ENCODE measurements at regions not wholly inside any gene's neighbourhood (a gene's known extent, or its start where the extent isn't known, plus 50 kb on each side); places are given as distances from the start of the nearest gene placed in this dataset.

- BruUV-seq (replicated peaks): no TSS peak
- H3K9me2 ChIP-seq (ENCODE audit: insufficient read depth): no peaks in the 10 kb centered on the region
These were observed 467.7 kb upstream of the ZFHX3 start for GRCh38 chr16:73515616-73516015.

GRCh38 chr16:73510852-73511251 lies 462.9 kb upstream of the ZFHX3 start:
- Histone ChIP-seq H3K9me2 (ENCODE audit: insufficient read depth) (no peaks in the 10 kb centered on the region), H3K4me2 (ENCODE audit: low read length) (no peak overlapping the region), H3K4me1 (ENCODE audit: control insufficient read depth in 1 of 2, insufficient read depth in 2 of 2, low read length in 2 of 2) (no peaks in the 10 kb centered on the region), H3K27ac (ENCODE audit: low read depth, low read length) (no peak overlapping the region), H3K9ac (ENCODE audit: low read length) (no peak overlapping the region), H3K9me3 (ENCODE audit: control insufficient read depth in 1 of 2, insufficient read depth in 1 of 2, low read depth in 1 of 2, low read length in 2 of 2) (no peaks in the 10 kb centered on the region), H2AFZ (ENCODE audit: low read depth, low read length, poor library complexity, severe bottlenecking) (no peak overlapping the region), H4K20me1 (ENCODE audit: insufficient read depth) (no peaks in the 10 kb centered on the region), H3K79me2 (ENCODE audit: insufficient read depth, low read length) (no peaks in the 10 kb centered on the region), H3K36me3 (ENCODE audit: control insufficient read depth in 1 of 2, insufficient read depth in 2 of 2, low read length in 2 of 2) (no peaks in the 10 kb centered on the region), H3K4me3 (replicated peaks in 1 of 2; ENCODE audit: low read depth in 1 of 2, low read length in 2 of 2) (no peak overlapping the region), H3K27me3 (ENCODE audit: insufficient read depth, low read length) (peaks cover 29% of the 10 kb centered on the region)
- no peak for ATAC-seq
- CTCF ChIA-PET: no interaction called here
- no peak for DNase-seq (ENCODE audit: low read depth, low spot score)
- intact Hi-C loops (cut with micrococcal nuclease): no loop called here
- BruUV-seq (replicated peaks): no TSS peak
- RAD21 ChIA-PET (ENCODE audit: low non-redundant PET in 1 of 2, low total read pairs in 2 of 2, uncharacterized antibody in 2 of 2, unreplicated experiment in 2 of 2): no interaction called here
- POLR2A ChIA-PET: no interaction called here
- TF ChIP-seq CTCF (IDR thresholded peaks at IDR 0.05 in 2 of 3, conservative IDR thresholded peaks at IDR 0.05 in 1 of 3; ENCODE audit: borderline replicate concordance in 1 of 3, insufficient read depth in 1 of 3, low read depth in 2 of 3, low read length in 2 of 3) (no peak), EGR1 (IDR thresholded peaks at IDR 0.05; ENCODE audit: low read depth) (no peak), EZH2phosphoT487 (IDR thresholded peaks at IDR 0.05; ENCODE audit: borderline replicate concordance) (no peak), POLR2AphosphoS5 (IDR thresholded peaks at IDR 0.05; ENCODE audit: low read depth, low read length) (no peak), SP1 (IDR thresholded peaks at IDR 0.05; ENCODE audit: low read depth) (no peak)
- TF ChIP-seq, protein P1, sequence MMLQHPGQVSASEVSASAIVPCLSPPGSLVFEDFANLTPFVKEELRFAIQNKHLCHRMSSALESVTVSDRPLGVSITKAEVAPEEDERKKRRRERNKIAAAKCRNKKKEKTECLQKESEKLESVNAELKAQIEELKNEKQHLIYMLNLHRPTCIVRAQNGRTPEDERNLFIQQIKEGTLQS (IDR thresholded peaks at IDR 0.05): no peak

More at GRCh38 chr16:73515616-73516015, 467.7 kb upstream of the ZFHX3 start:
- Histone ChIP-seq H3K4me2 (ENCODE audit: low read length) (no peak overlapping the region), H3K9ac (ENCODE audit: low read length) (no peak overlapping the region), H4K20me1 (ENCODE audit: insufficient read depth) (no peaks in the 10 kb centered on the region), H3K36me3 (ENCODE audit: control insufficient read depth in 1 of 2, insufficient read depth in 2 of 2, low read length in 2 of 2) (no peaks in the 10 kb centered on the region), H3K27me3 (ENCODE audit: insufficient read depth, low read length) (peaks cover 25% of the 10 kb centered on the region), H3K27ac (ENCODE audit: low read depth, low read length) (no peak overlapping the region), H3K79me2 (ENCODE audit: insufficient read depth, low read length) (no peaks in the 10 kb centered on the region), H3K9me3 (ENCODE audit: control insufficient read depth in 1 of 2, insufficient read depth in 1 of 2, low read depth in 1 of 2, low read length in 2 of 2) (no peaks in the 10 kb centered on the region), H3K4me1 (ENCODE audit: control insufficient read depth in 1 of 2, insufficient read depth in 2 of 2, low read length in 2 of 2) (no peaks in the 10 kb centered on the region), H2AFZ (ENCODE audit: low read depth, low read length, poor library complexity, severe bottlenecking) (no peak overlapping the region), H3K4me3 (replicated peaks in 1 of 2; ENCODE audit: low read depth in 1 of 2, low read length in 2 of 2) (no peak overlapping the region)
- ChIA-PET CTCF (no interaction called here), POLR2A (no interaction called here), RAD21 (ENCODE audit: low non-redundant PET in 1 of 2, low total read pairs in 2 of 2, uncharacterized antibody in 2 of 2, unreplicated experiment in 2 of 2) (no interaction called here)
- DNase-seq (ENCODE audit: low read depth, low spot score) (no peak), ATAC-seq (no peak)
- intact Hi-C loops (cut with micrococcal nuclease): no loop called here
- TF ChIP-seq RAD21 (IDR thresholded peaks at IDR 0.05; ENCODE audit: low read depth) (no peak), CTCF (IDR thresholded peaks at IDR 0.05 in 2 of 3, conservative IDR thresholded peaks at IDR 0.05 in 1 of 3; ENCODE audit: borderline replicate concordance in 1 of 3, insufficient read depth in 1 of 3, low read depth in 2 of 3, low read length in 2 of 3) (no peak), EZH2phosphoT487 (IDR thresholded peaks at IDR 0.05; ENCODE audit: borderline replicate concordance) (no peak), FOSL1 (IDR thresholded peaks at IDR 0.05; ENCODE audit: low read depth) (no peak), SP1 (IDR thresholded peaks at IDR 0.05; ENCODE audit: low read depth) (no peak), JUND (IDR thresholded peaks at IDR 0.05) (no peak), EGR1 (IDR thresholded peaks at IDR 0.05; ENCODE audit: low read depth) (no peak)
